GM12878 (cell line): ENCODE measurements at regions not wholly inside any gene's neighbourhood (a gene's known extent, or its start where the extent isn't known, plus 50 kb on each side); places are given as distances from the start of the nearest gene placed in this dataset.

ENCODE experiments used
- ATAC-seq: fragments of 200-7000 bp; cut with Tn5 transposase; 3 replicates; pipeline ENCODE4 v1.9.1; 2020; ENCODE audit warnings: mild to moderate bottlenecking, moderate library complexity
- BruUV-seq: library from RNA; stranded (reverse); fragments of 400-500 nt; replicated peaks from 2 replicates; lab custom pipeline; 2021; lab: Mats Ljungman, UMichigan
- CTCF ChIA-PET: fragments of 300-600 bp; sonication (Branson Sonifier 250); formaldehyde crosslinking; extraction: SDS; loops from one replicate; lab custom pipeline; 2021; ENCODE audit warnings: inconsistent platforms; lab: Yijun Ruan, JAX
- POLR2A ChIA-PET: fragments of 350-600 bp; formaldehyde crosslinking; extraction: SDS; loops from one replicate; lab custom pipeline; 2021; ENCODE audit warnings: inconsistent platforms; lab: Charles Lee
- RAD21 ChIA-PET: fragments of 300-600 bp; sonication (Branson Sonifier 250); formaldehyde crosslinking; loops from one replicate; lab custom pipeline; 2023; ENCODE audit warnings: antibody characterized with exemption; ENCODE audit not compliant: unreplicated experiment; lab: Charles Lee
- SMC1A ChIA-PET: fragments of 300-600 bp; sonication (Branson Sonifier 250); formaldehyde crosslinking; loops from one replicate; lab custom pipeline; 2023; ENCODE audit not compliant: unreplicated experiment, uncharacterized antibody; lab: Charles Lee
- DNase-seq: peaks from one replicate; pipeline ENCODE4 v3.0.0-alpha.2; 2011; ENCODE audit warnings: low read depth, low spot score
- FAIRE-seq: peaks from 3 replicates; lab custom pipeline; 2011; peaks lifted over from hg19 to GRCh38; lab: Jason Lieb, UNC
- H2AFZ ChIP-seq: 2 replicates; pipeline ENCODE4 v1.6.0; 2011; ENCODE audit warnings: low read depth, low read length, control low read depth; ENCODE audit not compliant: control insufficient read depth
- H3K27ac ChIP-seq: 2 replicates; pipeline ENCODE4 v1.5.1; 2011; ENCODE audit warnings: control low read depth; ENCODE audit not compliant: control insufficient read depth, insufficient read depth
- H3K27me3 ChIP-seq, 2 experiments: replicated peaks in 1 of 2; 2 replicates each; pipeline versions ENCODE4 v1.6.0 to v1.6.1; 2011; ENCODE audit warnings: low read length in 1 of 2; ENCODE audit not compliant: control insufficient read depth in 2 of 2, insufficient read depth in 2 of 2
- H3K36me3 ChIP-seq, 2 experiments: 2 replicates each; pipeline ENCODE4 v1.5.1; 2011; ENCODE audit warnings: low read length in 1 of 2; ENCODE audit not compliant: control insufficient read depth in 2 of 2, insufficient read depth in 2 of 2
- H3K4me1 ChIP-seq: 2 replicates; pipeline ENCODE4 v1.6.1; 2011; ENCODE audit warnings: mild to moderate bottlenecking, low read length, moderate library complexity, mixed read lengths; ENCODE audit not compliant: control insufficient read depth, insufficient read depth
- H3K4me2 ChIP-seq: 2 replicates; pipeline ENCODE4 v1.6.0; 2011; ENCODE audit warnings: control low read depth; ENCODE audit not compliant: control insufficient read depth, insufficient read depth
- H3K4me3 ChIP-seq: fragments of 200-600 bp; sonication (generic); 2 replicates; pipeline ENCODE4 v1.5.1; 2016
- H3K79me2 ChIP-seq: 2 replicates; pipeline ENCODE4 v1.6.0; 2011; ENCODE audit warnings: low read length; ENCODE audit not compliant: control insufficient read depth, insufficient read depth
- H3K9ac ChIP-seq: 2 replicates; pipeline ENCODE4 v1.8.0; 2011; ENCODE audit warnings: low read length, control low read depth, mixed read lengths; ENCODE audit not compliant: control insufficient read depth, insufficient read depth
- H3K9me3 ChIP-seq: replicated peaks from 3 replicates; pipeline ENCODE4 v1.5.1; 2011; ENCODE audit warnings: mild to moderate bottlenecking, low read length; ENCODE audit not compliant: control insufficient read depth, insufficient read depth
- H4K20me1 ChIP-seq: 2 replicates; pipeline ENCODE4 v1.6.0; 2011; ENCODE audit not compliant: control insufficient read depth, insufficient read depth
- ASH2L ChIP-seq: fragments of 300-600, 200-600 bp; sonication (generic); IDR thresholded peaks from 2 replicates; pipeline ENCODE4 v1.6.1; 2017; ENCODE audit warnings: low read depth, mild to moderate bottlenecking, borderline replicate concordance
- ATF7 ChIP-seq: fragments of 450-650 bp; IDR thresholded peaks from 2 replicates; pipeline ENCODE4 v1.6.1; 2016; ENCODE audit warnings: low read depth, mild to moderate bottlenecking
- BACH1 ChIP-seq: fragments of 450-650 bp; IDR thresholded peaks from 2 replicates; pipeline ENCODE4 v1.6.1; 2017; ENCODE audit warnings: mild to moderate bottlenecking, borderline replicate concordance
- BMI1 ChIP-seq: fragments of 450-650 bp; IDR thresholded peaks from 2 replicates; pipeline ENCODE4 v1.6.1; 2016; ENCODE audit warnings: mild to moderate bottlenecking, moderate library complexity, borderline replicate concordance
- CHD1 ChIP-seq: IDR thresholded peaks from 2 replicates; pipeline ENCODE4 v1.6.1; 2012; ENCODE audit warnings: low read depth, low read length, improper control_type of control experiment
- EED ChIP-seq: sonication (generic); IDR thresholded peaks from 2 replicates; pipeline ENCODE4 v1.6.1; 2016; ENCODE audit warnings: antibody characterized with exemption, low read depth
- ESRRA ChIP-seq: IDR thresholded peaks from 2 replicates; pipeline ENCODE4 v1.6.1; 2012; ENCODE audit warnings: mild to moderate bottlenecking, low read length, improper control_type of control experiment
- HCFC1 ChIP-seq: fragments of 150-350 bp; IDR thresholded peaks from 2 replicates; pipeline ENCODE4 v1.6.1; 2014; ENCODE audit warnings: low read length
- POLR2AphosphoS5 ChIP-seq: IDR thresholded peaks from 2 replicates; pipeline ENCODE4 v1.6.1; 2011; ENCODE audit warnings: mild to moderate bottlenecking, low read length, inconsistent platforms
- REST ChIP-seq: IDR thresholded peaks from 2 replicates; pipeline ENCODE4 v1.6.1; 2012; ENCODE audit warnings: mild to moderate bottlenecking, low read depth, low read length
- SIN3A ChIP-seq: IDR thresholded peaks from 2 replicates; pipeline ENCODE4 v1.6.1; 2012; ENCODE audit warnings: low read depth, low read length, improper control_type of control experiment
- TBL1XR1 ChIP-seq: IDR thresholded peaks from 2 replicates; pipeline ENCODE4 v1.6.1; 2012; ENCODE audit warnings: low read depth, low read length, improper control_type of control experiment
- ZNF207 ChIP-seq: fragments of 450-650 bp; IDR thresholded peaks from 2 replicates; pipeline ENCODE4 v1.6.1; 2014; ENCODE audit warnings: antibody characterized with exemption, mild to moderate bottlenecking, borderline replicate concordance
- WGBS: methylation state at CpG from one replicate; pipeline ENCODE4 v1.1.6; 2016; ENCODE audit warnings: low lambda C conversion rate; ENCODE audit not compliant: insufficient replicate concordance, insufficient coverage; ENCODE audit errors: missing lambda C conversion rate; 5-methylcytosine and 5-hydroxymethylcytosine counted together
- in situ Hi-C: fragments of 300-500 bp; cut with MboI; formaldehyde crosslinking; loops from 9 replicates; pipeline ENCODE4 v1.14.3; 2018; ENCODE audit warnings: mixed read lengths
- intact Hi-C: fragments of 100-400 bp; cut with micrococcal nuclease; formaldehyde crosslinking; loops from one replicate; pipeline ENCODE4 v1.14.2; 2022; ENCODE audit not compliant: unreplicated experiment

- 55% methylated on average over 7 of the region's 7 CpGs for WGBS
- TF ChIP-seq POLR2AphosphoS5 (no peak), ESRRA (no peak), REST (no peak), TBL1XR1 (no peak), ZNF207 (no peak)
- Histone ChIP-seq H3K9ac (no peak overlapping the region), H3K79me2 (no peaks in the 10 kb centered on the region), H2AFZ (no peak overlapping the region), H3K4me2 (no peak overlapping the region), H3K4me3 (no peak overlapping the region), H3K9me3 (no peaks in the 10 kb centered on the region), H3K36me3 (no peaks in the 10 kb centered on the region), H4K20me1 (no peaks in the 10 kb centered on the region), H3K27ac (no peak overlapping the region), H3K4me1 (no peaks in the 10 kb centered on the region), H3K27me3 (no peaks in the 10 kb centered on the region)
- ChIA-PET POLR2A (no interaction called here), RAD21 (no interaction called here), SMC1A (no interaction called here), CTCF (no interaction called here)
- BruUV-seq = no TSS peak
- in situ Hi-C loops = no loop called here
- no peak for FAIRE-seq
- intact Hi-C loops = no loop called here
- no peak for ATAC-seq
- DNase-seq = no peak
Measured at GRCh38 chr15:101539930-101540329, 50.4 kb upstream of the PCSK6 start.

- Histone ChIP-seq H3K9ac (no peak overlapping the region), H4K20me1 (no peaks in the 10 kb centered on the region), H2AFZ (no peak overlapping the region), H3K27me3 (no peaks in the 10 kb centered on the region), H3K9me3 (no peaks in the 10 kb centered on the region), H3K27ac (no peak overlapping the region), H3K79me2 (no peaks in the 10 kb centered on the region), H3K4me2 (no peak overlapping the region), H3K4me1 (no peaks in the 10 kb centered on the region), H3K4me3 (no peak overlapping the region), H3K36me3 (no peaks in the 10 kb centered on the region)
- ChIA-PET POLR2A (no interaction called here), RAD21 (no interaction called here), SMC1A (no interaction called here), CTCF (interaction anchor here (0.7 kb wide), 1 partner anchor 131 kb away, joined by 3 read pairs; no protein-coding TSS in a partner anchor)
- BruUV-seq = no TSS peak
- WGBS = 38% methylated on average over 13 of the region's 13 CpGs
- no peak for ATAC-seq
- FAIRE-seq = no peak
- intact Hi-C loops = no loop called here
- DNase-seq = no peak
- in situ Hi-C loops = no loop called here
- TF ChIP-seq BACH1 = no peak
- TF ChIP-seq ASH2L = no peak
- TF ChIP-seq CHD1 = no peak
- TF ChIP-seq HCFC1 = no peak
- TF ChIP-seq EED = no peak
- TF ChIP-seq REST = no peak
- TF ChIP-seq ATF7 = no peak
- TF ChIP-seq SIN3A = no peak
- TF ChIP-seq BMI1 = no peak
Measured at GRCh38 chr15:101539492-101539891, 50.0 kb upstream of the PCSK6 start.
